IMR-90 (cell line): ENCODE measurements at regions not wholly inside any gene's neighbourhood (a gene's known extent, or its start where the extent isn't known, plus 50 kb on each side); places are given as distances from the start of the nearest gene placed in this dataset.

Experiments used
- ATAC-seq: fragments of 200-7000 bp; cut with Tn5 transposase; 2 replicates; pipeline ENCODE4 v1.9.1; 2020; ENCODE audit warnings: low read depth, mild to moderate bottlenecking, moderate library complexity
- BruUV-seq: library from RNA; stranded (reverse); fragments of 400-500 nt; replicated peaks from 2 replicates; lab custom pipeline; 2021; lab: Mats Ljungman, UMichigan
- CTCF ChIA-PET: fragments of 300-600 bp; formaldehyde crosslinking; extraction: SDS; loops from one replicate; lab custom pipeline; 2021; ENCODE audit warnings: antibody characterized with exemption; lab: Yijun Ruan, JAX
- POLR2A ChIA-PET: fragments of 300-600 bp; sonication (Branson Sonifier 250); formaldehyde crosslinking; loops from one replicate; lab custom pipeline; 2022; ENCODE audit warnings: antibody characterized with exemption; ENCODE audit not compliant: unreplicated experiment; lab: Charles Lee
- DNase-seq: peaks from one replicate; pipeline ENCODE4 v3.0.0; 2013
- H2AFZ ChIP-seq: replicated peaks from 2 replicates; pipeline ENCODE3; 2013; ENCODE audit warnings: low read length, mild to moderate bottlenecking; ENCODE audit not compliant: poor library complexity
- H2AK5ac ChIP-seq: 2 replicates; pipeline ENCODE4 v1.6.1; 2013; ENCODE audit warnings: low read depth, low read length, inconsistent platforms
- H2AK9ac ChIP-seq: replicated peaks from 2 replicates; pipeline ENCODE3; 2013; ENCODE audit warnings: mild to moderate bottlenecking, low read depth, low read length, moderate library complexity; ENCODE audit not compliant: poor library complexity
- H2BK120ac ChIP-seq: 2 replicates; pipeline ENCODE4 v1.6.1; 2013; ENCODE audit warnings: low read depth, low read length, inconsistent platforms
- H2BK15ac ChIP-seq: 3 replicates; pipeline ENCODE4 v1.6.1; 2013; ENCODE audit warnings: low read depth, low read length, inconsistent platforms
- H2BK20ac ChIP-seq: 2 replicates; pipeline ENCODE4 v1.6.1; 2013; ENCODE audit warnings: low read depth, mild to moderate bottlenecking, inconsistent platforms, low read length, moderate library complexity
- H2BK5ac ChIP-seq: 2 replicates; pipeline ENCODE4 v1.6.1; 2013; ENCODE audit warnings: mild to moderate bottlenecking, low read depth, low read length, inconsistent platforms; ENCODE audit not compliant: poor library complexity, severe bottlenecking
- H3K14ac ChIP-seq: replicated peaks from 2 replicates; pipeline ENCODE4 v1.6.1; 2013; ENCODE audit warnings: low read depth, low read length, inconsistent platforms
- H3K18ac ChIP-seq: 2 replicates; pipeline ENCODE4 v1.6.1; 2013; ENCODE audit warnings: low read depth, low read length, control low read depth
- H3K23ac ChIP-seq: 2 replicates; pipeline ENCODE4 v1.6.1; 2013; ENCODE audit warnings: low read depth, low read length, inconsistent platforms
- H3K27ac ChIP-seq: 2 replicates; pipeline ENCODE4 v1.5.1; 2013; ENCODE audit warnings: mild to moderate bottlenecking, control low read depth, low read length; ENCODE audit not compliant: insufficient read depth
- H3K27me3 ChIP-seq: 2 replicates; pipeline ENCODE4 v1.6.1; 2013; ENCODE audit warnings: low read length; ENCODE audit not compliant: control insufficient read depth, insufficient read depth
- H3K36me3 ChIP-seq: 2 replicates; pipeline ENCODE4 v1.6.1; 2013; ENCODE audit warnings: low read length, mixed read lengths; ENCODE audit not compliant: control insufficient read depth, insufficient read depth
- H3K4ac ChIP-seq: 2 replicates; pipeline ENCODE4 v1.6.1; 2013; ENCODE audit warnings: low read depth, low read length, inconsistent platforms
- H3K4me1 ChIP-seq: 2 replicates; pipeline ENCODE4 v1.6.1; 2013; ENCODE audit warnings: low read length, mixed read lengths; ENCODE audit not compliant: control insufficient read depth, insufficient read depth
- H3K4me2 ChIP-seq: 2 replicates; pipeline ENCODE4 v1.6.1; 2013; ENCODE audit warnings: low read depth, mild to moderate bottlenecking, control low read depth, low read length, moderate library complexity
- H3K4me3 ChIP-seq: 2 replicates; pipeline ENCODE4 v1.5.1; 2013; ENCODE audit warnings: low read depth, mild to moderate bottlenecking, control low read depth, low read length, moderate library complexity; ENCODE audit not compliant: insufficient read depth
- H3K56ac ChIP-seq: 2 replicates; pipeline ENCODE4 v1.6.1; 2013; ENCODE audit warnings: low read length, inconsistent platforms; ENCODE audit not compliant: insufficient read depth; ENCODE audit errors: extremely low read depth
- H3K79me1 ChIP-seq, 2 experiments: 2 replicates each; pipeline ENCODE4 v1.6.1; 2013; ENCODE audit warnings: low read length in 2 of 2, inconsistent platforms in 1 of 2, low read depth in 1 of 2
- H3K9ac ChIP-seq: 2 replicates; pipeline ENCODE4 v1.6.1; 2013; ENCODE audit warnings: low read depth, low read length, control low read depth
- H3K9me1 ChIP-seq: 2 replicates; pipeline ENCODE4 v1.6.1; 2013; ENCODE audit warnings: low read length, inconsistent platforms; ENCODE audit not compliant: insufficient read depth
- H3K9me3 ChIP-seq: 2 replicates; pipeline ENCODE4 v1.6.1; 2013; ENCODE audit warnings: low read length; ENCODE audit not compliant: control insufficient read depth, insufficient read depth
- H4K20me1 ChIP-seq: 2 replicates; pipeline ENCODE4 v1.6.1; 2013; ENCODE audit warnings: low read length, inconsistent platforms; ENCODE audit not compliant: insufficient read depth
- H4K5ac ChIP-seq: 2 replicates; pipeline ENCODE4 v1.6.1; 2013; ENCODE audit warnings: mild to moderate bottlenecking, low read depth, low read length, control low read depth
- H4K8ac ChIP-seq, 2 experiments: 2 replicates each; pipeline ENCODE4 v1.6.1; 2013; ENCODE audit warnings: low read depth in 2 of 2, low read length in 2 of 2, control low read depth in 1 of 2, inconsistent platforms in 1 of 2
- H4K91ac ChIP-seq: 2 replicates; pipeline ENCODE4 v1.6.1; 2013; ENCODE audit warnings: low read depth, low read length, inconsistent platforms; ENCODE audit not compliant: insufficient read depth
- CTCF ChIP-seq: conservative IDR thresholded peaks from 2 replicates; pipeline ENCODE4 v1.5.1; 2012; ENCODE audit warnings: mild to moderate bottlenecking, low read depth, low read length, improper control_type of control experiment
- MAFK ChIP-seq: IDR thresholded peaks from 2 replicates; pipeline ENCODE4 v1.6.1; 2012; ENCODE audit warnings: low read depth, low read length, improper control_type of control experiment
- NFE2L2 ChIP-seq: fragments of 150-350 bp; IDR thresholded peaks from 2 replicates; pipeline ENCODE4 v1.6.1; 2016; ENCODE audit warnings: low read depth, mild to moderate bottlenecking, low read length
- POLR2A ChIP-seq: IDR thresholded peaks from 2 replicates; pipeline ENCODE4 v1.6.1; 2012; ENCODE audit warnings: mild to moderate bottlenecking, low read depth, low read length
- WGBS, 2 experiments: methylation state at CpG; one replicate each; pipeline versions ENCODE4 v1.1.5 to v1.1.7; 2013; ENCODE audit warnings: missing lambda C conversion rate in 2 of 2; ENCODE audit not compliant: insufficient read length in 1 of 2; ENCODE audit errors: extremely low coverage in 2 of 2; 5-methylcytosine and 5-hydroxymethylcytosine counted together
- dilution Hi-C: fragments of 300-500 bp; cut with HindIII; formaldehyde crosslinking; loops from one replicate; pipeline ENCODE4 v1.14.3; 2018; ENCODE audit warnings: low sequenced_read_pairs; ENCODE audit not compliant: unreplicated experiment
- in situ Hi-C: fragments of 300-500 bp; cut with MboI; formaldehyde crosslinking; loops from 3 replicates; pipeline ENCODE4 v1.14.3; 2019; ENCODE audit warnings: low sequenced_read_pairs, inconsistent platforms, mixed read lengths
- intact Hi-C: fragments of 100-400 bp; cut with micrococcal nuclease; formaldehyde crosslinking; loops from 2 replicates; pipeline ENCODE4 v1.10.0; 2022

GRCh38 chr9:13487936-13488335 lies 208.4 kb upstream of the MPDZ start:
- no peak overlapping the region for H4K8ac ChIP-seq
- in situ Hi-C loops (no loop called here), intact Hi-C loops (no loop called here), dilution Hi-C loops (no loop called here)
- no peaks in the 10 kb centered on the region for H3K27me3 ChIP-seq
- no peak overlapping the region for H3K27ac ChIP-seq
- WGBS, 2 experiments, result no CpG with 5 or more reads among the region's 6 CpGs
- H2AFZ ChIP-seq, result no peak overlapping the region
- H3K56ac ChIP-seq, result no peak overlapping the region
- no peak overlapping the region for H3K4me2 ChIP-seq
- H2BK120ac ChIP-seq, result no peak overlapping the region
- H2AK9ac ChIP-seq, result no peak overlapping the region
- H2BK5ac ChIP-seq, result no peak overlapping the region
- no peaks in the 10 kb centered on the region for H4K20me1 ChIP-seq
- H3K14ac ChIP-seq, result no peak overlapping the region
- H2BK15ac ChIP-seq, result no peak overlapping the region
- DNase-seq, result no peak
- H3K4me3 ChIP-seq, result no peak overlapping the region
- no peak for ATAC-seq
- H3K4ac ChIP-seq, result no peak overlapping the region
- ChIA-PET CTCF (interaction anchor here (1.2 kb wide), 1 partner anchor 9 kb away, joined by 3 read pairs; no protein-coding TSS in a partner anchor), POLR2A (no interaction called here)
- H3K36me3 ChIP-seq, result no peaks in the 10 kb centered on the region
- H3K9me3 ChIP-seq, result no peaks in the 10 kb centered on the region
- no peak overlapping the region for H2BK20ac ChIP-seq
- no TSS peak for BruUV-seq
- no peak overlapping the region for H4K91ac ChIP-seq
- H3K18ac ChIP-seq, result no peak overlapping the region
- H3K9ac ChIP-seq, result no peak overlapping the region
- H3K9me1 ChIP-seq, result no peaks in the 10 kb centered on the region
- H2AK5ac ChIP-seq, result no peak overlapping the region
- no peak overlapping the region for H3K23ac ChIP-seq
- no peak overlapping the region for H4K5ac ChIP-seq
- no peaks in the 10 kb centered on the region for H3K4me1 ChIP-seq
- no peak for TF ChIP-seq CTCF
- TF ChIP-seq NFE2L2, result no peak
- TF ChIP-seq POLR2A, result no peak
- no peak for TF ChIP-seq MAFK
- no peaks in the 10 kb centered on the region for H3K79me1 ChIP-seq
